GM19452 (cell line): ENCODE measurements at regions not wholly inside any gene's neighbourhood (a gene's known extent, or its start where the extent isn't known, plus 50 kb on each side); places are given as distances from the start of the nearest gene placed in this dataset.

Experiments used
- ATAC-seq: cut with Tn5 transposase; IDR thresholded peaks from one replicate; pipeline ENCODE4 v1.9.1; 2021; ENCODE audit not compliant: unreplicated experiment

- no peak for ATAC-seq
These were observed 658.4 kb downstream of the TLR4 start for GRCh38 chr9:118362596-118362995.

GRCh38 chr9:118364266-118365106 lies 660.3 kb downstream of the TLR4 start:
- ATAC-seq: no peak

- ATAC-seq: no peak
These were observed 662.0 kb downstream of the TLR4 start for GRCh38 chr9:118366228-118366627.

GRCh38 chr9:118367383-118367782 lies 663.2 kb downstream of the TLR4 start:
- no peak for ATAC-seq

GRCh38 chr9:118384531-118385100 lies 680.4 kb downstream of the TLR4 start:
- no peak for ATAC-seq

GRCh38 chr9:118395415-118395814 lies 691.2 kb downstream of the TLR4 start:
- peak; percentile 81 for ATAC-seq

GRCh38 chr9:118401546-118401945 lies 697.3 kb downstream of the TLR4 start:
- ATAC-seq: no peak

- ATAC-seq: no peak
These were observed 710.5 kb downstream of the TLR4 start for GRCh38 chr9:118414676-118415075.

- ATAC-seq: no peak
These were observed 714.8 kb downstream of the TLR4 start for GRCh38 chr9:118418887-118419565.

GRCh38 chr9:118419676-118420075 lies 715.5 kb downstream of the TLR4 start:
- ATAC-seq: no peak

- no peak for ATAC-seq
These were observed 718.3 kb downstream of the TLR4 start for GRCh38 chr9:118422508-118422907.

- no peak for ATAC-seq
These were observed 718.8 kb downstream of the TLR4 start for GRCh38 chr9:118423021-118423420.

- ATAC-seq: no peak
These were observed 719.5 kb downstream of the TLR4 start for GRCh38 chr9:118423721-118424120.

GRCh38 chr9:118426772-118427171 lies 722.6 kb downstream of the TLR4 start:
- ATAC-seq: no peak

- ATAC-seq: no peak
These were observed 734.6 kb downstream of the TLR4 start for GRCh38 chr9:118438810-118439209.

- ATAC-seq: no peak
These were observed 735.2 kb downstream of the TLR4 start for GRCh38 chr9:118439441-118439840.

- ATAC-seq: no peak
These were observed 740.2 kb downstream of the TLR4 start for GRCh38 chr9:118444403-118444802.

- ATAC-seq: no peak
These were observed 742.9 kb downstream of the TLR4 start for GRCh38 chr9:118446943-118447639.

- no peak for ATAC-seq
These were observed 745.4 kb downstream of the TLR4 start for GRCh38 chr9:118449554-118449953.

- ATAC-seq: no peak
These were observed 751.1 kb downstream of the TLR4 start for GRCh38 chr9:118455259-118455658.

- ATAC-seq: no peak
These were observed 751.6 kb downstream of the TLR4 start for GRCh38 chr9:118455788-118456187.
